Astrocyte (in vitro differentiated cells and primary cell): ENCODE measurements at regions not wholly inside any gene's neighbourhood (a gene's known extent, or its start where the extent isn't known, plus 50 kb on each side); places are given as distances from the start of the nearest gene placed in this dataset.

Experiments used
- DNase-seq: peaks from one replicate; pipeline ENCODE4 v3.0.0-alpha.2; 2010; ENCODE audit warnings: low read depth
- FAIRE-seq: peaks from 2 replicates; lab custom pipeline; 2011; peaks lifted over from hg19 to GRCh38; lab: Jason Lieb, UNC
- H2AFZ ChIP-seq: 2 replicates; pipeline ENCODE4 v1.6.0; 2012; ENCODE audit warnings: low read depth, low read length, inconsistent platforms
- H3K27ac ChIP-seq: 2 replicates; pipeline ENCODE4 v1.5.1; 2011; ENCODE audit warnings: low read depth, low read length, inconsistent platforms
- H3K27me3 ChIP-seq: 2 replicates; pipeline ENCODE4 v1.6.0; 2011; ENCODE audit warnings: low read length, inconsistent platforms; ENCODE audit not compliant: insufficient read depth
- H3K36me3 ChIP-seq: 2 replicates; pipeline ENCODE4 v1.5.1; 2011; ENCODE audit warnings: low read length, inconsistent platforms; ENCODE audit not compliant: insufficient read depth
- H3K4me1 ChIP-seq: 2 replicates; pipeline ENCODE4 v1.5.1; 2011; ENCODE audit warnings: low read length, inconsistent platforms; ENCODE audit not compliant: insufficient read depth
- H3K4me2 ChIP-seq: 2 replicates; pipeline ENCODE4 v1.6.0; 2012; ENCODE audit warnings: low read length, inconsistent platforms
- H3K4me3 ChIP-seq: 2 replicates; pipeline ENCODE4 v1.5.1; 2011; ENCODE audit warnings: low read depth, mild to moderate bottlenecking, low read length, inconsistent platforms; ENCODE audit not compliant: insufficient read depth
- H3K79me2 ChIP-seq: 2 replicates; pipeline ENCODE4 v1.6.0; 2012; ENCODE audit warnings: mild to moderate bottlenecking, low read length, inconsistent platforms; ENCODE audit not compliant: insufficient read depth
- H3K9ac ChIP-seq: 2 replicates; pipeline ENCODE4 v1.6.0; 2012; ENCODE audit warnings: mild to moderate bottlenecking, low read length, inconsistent platforms
- H3K9me3 ChIP-seq: 2 replicates; pipeline ENCODE4 v1.5.1; 2012; ENCODE audit warnings: low read depth, mild to moderate bottlenecking, low read length, inconsistent platforms; ENCODE audit not compliant: insufficient read depth
- H4K20me1 ChIP-seq: 2 replicates; pipeline ENCODE4 v1.6.0; 2012; ENCODE audit warnings: low read length, inconsistent platforms; ENCODE audit not compliant: insufficient read depth
- H3K27ac Mint-ChIP-seq: one replicate; pipeline ENCODE4 v1.8.0; 2021; ENCODE audit warnings: mild to moderate bottlenecking, mixed read lengths; ENCODE audit not compliant: unreplicated experiment
- H3K27me3 Mint-ChIP-seq: one replicate; pipeline ENCODE4 v1.8.0; 2021; ENCODE audit warnings: low read depth, mixed read lengths; ENCODE audit not compliant: unreplicated experiment
- H3K36me3 Mint-ChIP-seq: one replicate; pipeline ENCODE4 v1.8.0; 2021; ENCODE audit warnings: low read depth, mixed read lengths; ENCODE audit not compliant: unreplicated experiment
- H3K4me1 Mint-ChIP-seq: one replicate; pipeline ENCODE4 v1.8.0; 2021; ENCODE audit warnings: low read depth, mixed read lengths; ENCODE audit not compliant: unreplicated experiment
- H3K4me3 Mint-ChIP-seq: one replicate; pipeline ENCODE4 v1.8.0; 2021; ENCODE audit warnings: mild to moderate bottlenecking, moderate library complexity, mixed read lengths; ENCODE audit not compliant: unreplicated experiment
- H3K9me3 Mint-ChIP-seq: one replicate; pipeline ENCODE4 v1.8.0; 2021; ENCODE audit warnings: mild to moderate bottlenecking, mixed read lengths; ENCODE audit not compliant: unreplicated experiment
- EZH2 ChIP-seq: IDR thresholded peaks from 2 replicates; pipeline ENCODE4 v1.6.1; 2012; ENCODE audit warnings: mild to moderate bottlenecking, low read length, inconsistent platforms; ENCODE audit not compliant: insufficient read depth
- TF ChIP-seq, protein P1 (sequence below): IDR thresholded peaks from 2 replicates; pipeline ENCODE4 v1.5.1; 2011; ENCODE audit warnings: low read depth, mild to moderate bottlenecking, inconsistent platforms, low read length, moderate library complexity; ENCODE audit not compliant: insufficient read depth

DNA sequence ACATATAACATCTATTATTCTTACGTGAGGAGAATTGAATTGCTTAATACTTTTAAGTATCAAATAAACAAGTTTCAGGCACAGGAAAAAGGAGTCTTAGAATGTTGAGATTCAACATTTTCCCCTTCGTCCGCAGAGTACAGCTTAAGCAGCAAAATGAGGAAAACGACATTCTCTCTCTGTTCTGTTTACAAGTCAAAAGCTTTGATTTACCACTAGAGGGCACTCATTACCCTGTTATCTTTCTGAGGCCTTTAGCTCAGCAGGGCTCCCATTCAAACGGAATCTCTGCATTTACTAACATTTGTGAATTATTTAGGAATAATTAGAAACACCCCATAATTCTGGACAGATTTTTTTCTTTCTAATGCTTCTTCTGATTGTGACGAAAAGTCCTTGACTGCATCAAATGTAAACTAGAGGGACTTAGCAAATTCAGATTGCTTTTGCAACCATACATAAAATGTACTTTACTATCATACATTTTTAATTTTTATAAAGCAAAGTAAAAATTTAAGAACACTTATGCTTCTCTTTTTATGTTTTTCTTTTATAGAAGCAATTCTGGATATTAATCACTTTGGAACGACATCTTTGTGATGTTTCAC, 75.0 kb downstream of the JRKL start:
- Histone ChIP-seq H3K4me2 (peak overlapping the region; percentile 81), H3K79me2 (no peaks in the 10 kb centered on the region), H3K4me1 (peaks cover 6% of the 10 kb centered on the region), H3K27ac (no peak overlapping the region), H3K4me3 (no peak overlapping the region), H3K36me3 (no peaks in the 10 kb centered on the region), H3K9ac (no peak overlapping the region), H3K27me3 (peaks cover 14% of the 10 kb centered on the region), H3K9me3 (no peaks in the 10 kb centered on the region), H2AFZ (peak overlapping the region; percentile 51), H4K20me1 (no peaks in the 10 kb centered on the region)
- no peak overlapping the region for H3K4me3 Mint-ChIP-seq
- TF ChIP-seq EZH2, result no peak
- TF ChIP-seq, protein P1, sequence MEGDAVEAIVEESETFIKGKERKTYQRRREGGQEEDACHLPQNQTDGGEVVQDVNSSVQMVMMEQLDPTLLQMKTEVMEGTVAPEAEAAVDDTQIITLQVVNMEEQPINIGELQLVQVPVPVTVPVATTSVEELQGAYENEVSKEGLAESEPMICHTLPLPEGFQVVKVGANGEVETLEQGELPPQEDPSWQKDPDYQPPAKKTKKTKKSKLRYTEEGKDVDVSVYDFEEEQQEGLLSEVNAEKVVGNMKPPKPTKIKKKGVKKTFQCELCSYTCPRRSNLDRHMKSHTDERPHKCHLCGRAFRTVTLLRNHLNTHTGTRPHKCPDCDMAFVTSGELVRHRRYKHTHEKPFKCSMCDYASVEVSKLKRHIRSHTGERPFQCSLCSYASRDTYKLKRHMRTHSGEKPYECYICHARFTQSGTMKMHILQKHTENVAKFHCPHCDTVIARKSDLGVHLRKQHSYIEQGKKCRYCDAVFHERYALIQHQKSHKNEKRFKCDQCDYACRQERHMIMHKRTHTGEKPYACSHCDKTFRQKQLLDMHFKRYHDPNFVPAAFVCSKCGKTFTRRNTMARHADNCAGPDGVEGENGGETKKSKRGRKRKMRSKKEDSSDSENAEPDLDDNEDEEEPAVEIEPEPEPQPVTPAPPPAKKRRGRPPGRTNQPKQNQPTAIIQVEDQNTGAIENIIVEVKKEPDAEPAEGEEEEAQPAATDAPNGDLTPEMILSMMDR, result peak; percentile 93
- H3K4me1 Mint-ChIP-seq, result no peaks in the 10 kb centered on the region
- DNase-seq, result peak; percentile 57
- H3K27ac Mint-ChIP-seq, result no peak overlapping the region
- H3K9me3 Mint-ChIP-seq, result no peaks in the 10 kb centered on the region
- H3K27me3 Mint-ChIP-seq, result no peaks in the 10 kb centered on the region
- no peaks in the 10 kb centered on the region for H3K36me3 Mint-ChIP-seq
- FAIRE-seq, result peak; percentile 78

DNA sequence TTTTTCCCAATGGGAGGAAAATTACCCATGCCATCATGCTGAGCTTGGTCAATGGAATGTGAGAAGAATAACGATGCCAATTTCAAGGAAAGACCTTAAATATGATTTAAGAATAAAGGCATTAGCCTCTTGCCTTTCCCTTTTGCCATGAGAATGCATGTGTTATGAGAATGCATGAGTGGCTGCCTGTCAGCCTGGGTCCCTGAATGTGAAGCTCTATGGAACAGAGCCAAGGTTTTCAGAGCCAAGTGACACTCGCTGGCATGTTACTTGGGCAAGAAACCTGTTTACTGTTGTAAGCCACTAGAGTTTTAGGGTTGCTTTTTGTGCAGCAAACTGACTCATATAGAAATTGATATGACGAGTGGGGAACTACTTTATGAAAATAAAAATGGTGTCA, 75.7 kb downstream of the JRKL start:
- H3K79me2 ChIP-seq, result no peaks in the 10 kb centered on the region
- TF ChIP-seq, protein P1, result no peak
- TF ChIP-seq EZH2, result no peak
- H3K9ac ChIP-seq, result no peak overlapping the region
- FAIRE-seq, result no peak
- no peaks in the 10 kb centered on the region for H3K9me3 ChIP-seq
- no peak overlapping the region for H3K4me2 ChIP-seq
- no peaks in the 10 kb centered on the region for H3K27me3 Mint-ChIP-seq
- H3K36me3 ChIP-seq, result no peaks in the 10 kb centered on the region
- H3K4me1 ChIP-seq, result peaks cover 6% of the 10 kb centered on the region
- no peak overlapping the region for H2AFZ ChIP-seq
- H3K27me3 ChIP-seq, result peaks cover 14% of the 10 kb centered on the region
- no peaks in the 10 kb centered on the region for H4K20me1 ChIP-seq
- no peaks in the 10 kb centered on the region for H3K4me1 Mint-ChIP-seq
- no peak overlapping the region for H3K27ac Mint-ChIP-seq
- H3K4me3 Mint-ChIP-seq, result no peak overlapping the region
- no peaks in the 10 kb centered on the region for H3K36me3 Mint-ChIP-seq
- H3K9me3 Mint-ChIP-seq, result no peaks in the 10 kb centered on the region
- no peak for DNase-seq
- H3K27ac ChIP-seq, result no peak overlapping the region
- H3K4me3 ChIP-seq, result no peak overlapping the region

DNA sequence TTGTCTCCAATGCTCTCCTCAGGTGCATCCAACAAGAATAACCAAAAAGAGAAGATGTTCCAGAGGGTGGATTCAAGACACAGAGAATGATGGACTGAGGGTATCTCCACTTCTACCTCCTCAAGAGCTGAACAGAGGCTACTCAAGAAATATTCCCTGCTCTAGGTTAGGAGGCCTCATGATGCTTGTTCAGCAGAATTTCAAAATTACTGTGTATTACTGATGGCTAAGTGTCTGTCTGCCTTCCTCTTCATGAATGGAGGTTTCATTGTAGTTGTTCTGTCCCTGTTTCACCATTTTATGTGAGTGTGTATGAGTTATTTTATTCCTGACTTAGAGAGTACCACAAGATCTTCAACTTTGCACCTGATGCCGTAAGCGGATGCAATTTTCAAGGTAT, 76.8 kb downstream of the JRKL start:
- H3K27ac Mint-ChIP-seq, result no peak overlapping the region
- no peaks in the 10 kb centered on the region for H3K4me1 Mint-ChIP-seq
- FAIRE-seq, result no peak

More for the DNA sequence above, 76.8 kb downstream of the JRKL start:
- Mint-ChIP-seq H3K9me3 (no peaks in the 10 kb centered on the region), H3K27me3 (no peaks in the 10 kb centered on the region), H3K4me3 (no peak overlapping the region), H3K36me3 (no peaks in the 10 kb centered on the region)
- H3K4me3 ChIP-seq, result no peak overlapping the region
- H3K9me3 ChIP-seq, result no peaks in the 10 kb centered on the region
- no peak for DNase-seq
- H3K79me2 ChIP-seq, result no peaks in the 10 kb centered on the region
- no peak overlapping the region for H2AFZ ChIP-seq
- no peaks in the 10 kb centered on the region for H4K20me1 ChIP-seq
- no peak overlapping the region for H3K4me2 ChIP-seq
- no peak for TF ChIP-seq EZH2
- TF ChIP-seq, protein P1, result no peak
- H3K36me3 ChIP-seq, result no peaks in the 10 kb centered on the region
- peaks cover 6% of the 10 kb centered on the region for H3K4me1 ChIP-seq
- H3K9ac ChIP-seq, result no peak overlapping the region
- peaks cover 8% of the 10 kb centered on the region for H3K27me3 ChIP-seq
- H3K27ac ChIP-seq, result no peak overlapping the region
